ENCODE measurements at regions not wholly inside any gene's neighbourhood (a gene's known extent, or its start where the extent isn't known, plus 50 kb on each side); places are given as distances from the start of the nearest gene placed in this dataset.

DNA sequence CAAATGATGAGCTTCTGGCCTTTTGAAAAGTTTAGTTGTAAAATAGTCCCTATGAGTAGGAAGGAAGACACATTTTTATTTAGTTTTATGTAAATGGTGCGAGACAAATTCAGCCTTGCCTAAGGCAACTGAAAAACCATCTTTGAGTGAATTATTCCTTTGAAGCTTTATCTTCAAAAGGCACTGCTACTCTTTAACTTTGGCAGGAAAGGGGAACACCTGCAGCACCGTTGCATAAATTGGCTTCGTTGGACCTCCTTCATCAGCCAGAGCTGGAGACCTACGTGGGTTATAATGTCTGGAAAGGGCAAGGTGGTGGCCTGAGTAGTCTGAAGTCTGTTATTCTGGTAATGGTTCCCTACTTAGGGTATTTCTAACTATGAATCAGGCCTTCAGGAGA lies 373.5 kb downstream of the KCNJ2 start:
- TF ChIP-seq FOXP2 (optimal IDR thresholded peaks at IDR 0.05; ENCODE audit: control extremely low read depth, extremely low read length, insufficient read depth) (no peak), EZH2 (IDR thresholded peaks at IDR 0.05) (no peak)
